Upper lobe of left lung (tissue), 6 donors: ENCODE measurements at regions not wholly inside any gene's neighbourhood (a gene's known extent, or its start where the extent isn't known, plus 50 kb on each side); places are given as distances from the start of the nearest gene placed in this dataset.
A peak's percentile ranks its signal among the peaks of the same experiment; 100 is the strongest.

Experiments used
- ATAC-seq, 2 donors: fragments of 200-7000 bp; cut with Tn5 transposase; one replicate each; pipeline ENCODE4 v1.9.1; 2022; ENCODE audit warnings: mild to moderate bottlenecking in 2 of 2, moderate library complexity in 2 of 2; ENCODE audit not compliant: low FRiP score in 2 of 2
- DNase-seq, 2 donors: peaks; one replicate each; pipeline ENCODE4 v3.0.0-alpha.2; 2019 to 2020
- H3K27ac ChIP-seq, 4 donors: fragments of 200-600 bp; sonication (generic); one replicate each; pipeline ENCODE4 v1.5.1; 2016 to 2019
- H3K27me3 ChIP-seq, 4 donors: fragments of 200-600 bp; sonication (generic); one replicate each; pipeline ENCODE4 v1.5.1; 2017 to 2019
- H3K36me3 ChIP-seq, 4 donors: fragments of 200-600 bp; sonication (generic); one replicate each; pipeline ENCODE4 v1.5.1; 2016 to 2019
- H3K4me1 ChIP-seq, 4 donors: fragments of 200-600 bp; sonication (generic); one replicate each; pipeline ENCODE4 v1.5.1; 2018 to 2019
- H3K4me3 ChIP-seq, 4 donors: fragments of 200-600 bp; sonication (generic); one replicate each; pipeline ENCODE4 v1.5.1; 2017 to 2019; ENCODE audit warnings: mild to moderate bottlenecking in 2 of 4, moderate library complexity in 1 of 4
- H3K9me3 ChIP-seq, 4 donors: fragments of 200-600 bp; sonication (generic); one replicate each; pipeline ENCODE4 v1.5.1; 2018 to 2019
- CTCF ChIP-seq, 6 experiments: fragments of 450-650 bp in 4 of 6; fragments of 200-600 bp in 2 of 6; sonication (generic) in 2 of 6; IDR thresholded peaks; one replicate each; pipeline ENCODE4 v1.5.1; 2016 to 2019; ENCODE audit warnings: antibody characterized with exemption in 6 of 6
- EP300 ChIP-seq, 4 donors: sonication (generic); formaldehyde crosslinking; IDR thresholded peaks; one replicate each; pipeline ENCODE4 v1.5.1; 2017; ENCODE audit warnings: antibody characterized with exemption in 4 of 4, control low read depth in 2 of 4
- POLR2A ChIP-seq, 4 donors: fragments of 450-650 bp; IDR thresholded peaks; one replicate each; pipeline ENCODE4 v1.5.1; 2016 to 2017; ENCODE audit warnings: antibody characterized with exemption in 4 of 4, mild to moderate bottlenecking in 2 of 4
- POLR2AphosphoS5 ChIP-seq, 2 donors: sonication (generic); formaldehyde crosslinking; IDR thresholded peaks; one replicate each; pipeline ENCODE4 v1.5.1; 2017; ENCODE audit warnings: antibody characterized with exemption in 2 of 2
- WGBS, 2 donors: methylation state at CpG; one replicate each; pipeline ENCODE4 v1.1.5; 2017 to 2018; 5-methylcytosine and 5-hydroxymethylcytosine counted together
- donor health status: DM: no; HTN: no; CAD: no; lungs with moderate emphysema.
- donor health status: DM: no; HTN: yes; CAD: no; lungs with severe emphysema.

GRCh38 chr6:163691049-163691448 is 276.5 kb downstream of the QKI start:
- H3K4me3 ChIP-seq: no peak overlapping the region
- WGBS, 2 donors: 80 to 100% methylated on average over 2 to 8 of the region's 8 CpGs
- ATAC-seq: no peak
- no peaks in the 10 kb centered on the region for H3K36me3 ChIP-seq
- TF ChIP-seq EP300 (IDR thresholded peaks at IDR 0.05) (no peak), CTCF (IDR thresholded peaks at IDR 0.05) (no peak), POLR2AphosphoS5 (IDR thresholded peaks at IDR 0.05) (no peak), POLR2A (IDR thresholded peaks at IDR 0.05) (no peak)
- no peak for DNase-seq
- no peaks in the 10 kb centered on the region for H3K4me1 ChIP-seq
- H3K27ac ChIP-seq: no peak overlapping the region
- no peaks in the 10 kb centered on the region for H3K9me3 ChIP-seq
- no peaks in the 10 kb centered on the region for H3K27me3 ChIP-seq

GRCh38 chr6:163688739-163689362 is 274.3 kb downstream of the QKI start:
- no peaks in the 10 kb centered on the region for H3K27me3 ChIP-seq
- H3K4me1 ChIP-seq: no peaks in the 10 kb centered on the region
- no peaks in the 10 kb centered on the region for H3K36me3 ChIP-seq
- H3K4me3 ChIP-seq: no peak overlapping the region
- TF ChIP-seq EP300 (IDR thresholded peaks at IDR 0.05): no peak
- peak in 1 of 2 donors; percentile 44 for TF ChIP-seq POLR2AphosphoS5 (IDR thresholded peaks at IDR 0.05)
- no peak for TF ChIP-seq CTCF (IDR thresholded peaks at IDR 0.05)
- H3K9me3 ChIP-seq: no peaks in the 10 kb centered on the region
- WGBS, 2 donors: 67 to 69% methylated on average over 6 of the region's 6 CpGs
- DNase-seq: no peak
- no peak for ATAC-seq
- no peak overlapping the region for H3K27ac ChIP-seq

GRCh38 chr6:163687075-163687474 is 272.6 kb downstream of the QKI start:
- TF ChIP-seq POLR2A (IDR thresholded peaks at IDR 0.05): no peak
- TF ChIP-seq CTCF (IDR thresholded peaks at IDR 0.05): no peak
- no peak for TF ChIP-seq POLR2AphosphoS5 (IDR thresholded peaks at IDR 0.05)
- no peak for TF ChIP-seq EP300 (IDR thresholded peaks at IDR 0.05)

GRCh38 chr6:163686301-163686700 is 271.8 kb downstream of the QKI start:
- no peak for TF ChIP-seq POLR2AphosphoS5 (IDR thresholded peaks at IDR 0.05)
- no peak for TF ChIP-seq POLR2A (IDR thresholded peaks at IDR 0.05)
- TF ChIP-seq CTCF (IDR thresholded peaks at IDR 0.05): no peak
- TF ChIP-seq EP300 (IDR thresholded peaks at IDR 0.05): no peak
- Histone ChIP-seq H3K4me3 (no peak overlapping the region), H3K27me3 (no peaks in the 10 kb centered on the region), H3K27ac (no peak overlapping the region), H3K36me3 (no peaks in the 10 kb centered on the region), H3K4me1 (no peaks in the 10 kb centered on the region), H3K9me3 (no peaks in the 10 kb centered on the region)
- WGBS, 2 donors: 86 to 89% methylated on average over 2 of the region's 2 CpGs
- ATAC-seq (no peak), DNase-seq (no peak)

More at GRCh38 chr6:163687075-163687474, 272.6 kb downstream of the QKI start:
- no peak for DNase-seq
- ATAC-seq: no peak
- Histone ChIP-seq H3K9me3 (no peaks in the 10 kb centered on the region), H3K27ac (no peak overlapping the region), H3K36me3 (no peaks in the 10 kb centered on the region), H3K27me3 (no peaks in the 10 kb centered on the region), H3K4me1 (no peaks in the 10 kb centered on the region), H3K4me3 (no peak overlapping the region)
- WGBS, 2 donors: 87 to 100% methylated on average over 2 of the region's 2 CpGs

GRCh38 chr6:163683105-163683622 is 268.6 kb downstream of the QKI start:
- TF ChIP-seq POLR2AphosphoS5 (IDR thresholded peaks at IDR 0.05) (no peak), EP300 (IDR thresholded peaks at IDR 0.05) (no peak), CTCF (IDR thresholded peaks at IDR 0.05) (no peak), POLR2A (IDR thresholded peaks at IDR 0.05) (no peak)

More at GRCh38 chr6:163683105-163683622, 268.6 kb downstream of the QKI start:
- Histone ChIP-seq H3K36me3 (no peaks in the 10 kb centered on the region), H3K4me1 (no peaks in the 10 kb centered on the region), H3K4me3 (no peak overlapping the region), H3K9me3 (no peaks in the 10 kb centered on the region), H3K27ac (no peak overlapping the region), H3K27me3 (no peaks in the 10 kb centered on the region)
- 98 to 100% methylated on average over 1 of the region's 1 CpG for WGBS, 2 donors
- ATAC-seq (no peak), DNase-seq (no peak)
